ENCODE measurements at regions not wholly inside any gene's neighbourhood (a gene's known extent, or its start where the extent isn't known, plus 50 kb on each side); places are given as distances from the start of the nearest gene placed in this dataset.

DNA sequence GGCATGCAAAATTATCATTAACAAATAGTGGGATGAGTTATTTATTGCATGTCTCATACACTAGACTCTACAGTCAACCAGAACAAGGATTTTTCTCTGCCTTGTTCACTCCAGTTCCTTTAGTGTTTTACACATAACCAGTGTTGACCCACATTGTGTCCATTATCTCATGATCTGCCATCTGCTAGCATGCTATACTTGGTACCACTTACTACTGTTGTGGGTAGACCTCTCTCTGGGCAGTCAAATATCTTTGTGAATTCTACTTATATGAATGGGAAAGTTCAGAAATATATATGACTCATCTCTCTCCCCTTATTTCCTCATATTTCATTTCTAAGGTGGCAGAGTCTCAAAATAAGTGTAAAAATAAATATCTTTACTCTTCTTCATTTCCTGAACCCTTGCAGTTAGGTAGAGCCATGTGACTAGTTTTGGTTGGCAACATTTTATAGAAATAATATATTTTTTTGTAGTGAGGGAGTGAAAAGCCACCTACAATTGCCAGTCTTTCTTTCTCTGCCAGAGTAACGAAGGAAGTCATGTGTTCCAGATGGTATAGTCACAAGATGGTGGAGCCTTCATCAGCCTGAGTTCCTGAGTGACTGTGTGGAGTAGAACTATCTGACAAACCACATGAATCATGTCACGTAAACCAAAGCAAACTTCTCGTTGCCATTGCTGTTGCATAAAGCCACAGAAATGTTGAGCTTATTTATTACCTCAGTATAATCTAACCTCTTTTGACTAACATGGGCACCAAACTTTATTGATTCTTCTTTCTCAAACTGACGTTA lies 704.0 kb downstream of the RNF144A start:
- BruUV-seq (replicated peaks), result no TSS peak
- H3K9me2 ChIP-seq (ENCODE audit: insufficient read depth), result no peaks in the 10 kb centered on the region
- H3K36me3 ChIP-seq (ENCODE audit: control insufficient read depth in 1 of 2, insufficient read depth in 2 of 2, low read length in 2 of 2), result no peaks in the 10 kb centered on the region
- no peaks in the 10 kb centered on the region for H4K20me1 ChIP-seq (ENCODE audit: insufficient read depth)
- ChIA-PET RAD21 (ENCODE audit: low non-redundant PET in 1 of 2, low total read pairs in 2 of 2, uncharacterized antibody in 2 of 2, unreplicated experiment in 2 of 2) (no interaction called here), POLR2A (no interaction called here), CTCF (no interaction called here)
- H3K27ac ChIP-seq (ENCODE audit: low read depth, low read length), result no peak overlapping the region
- no peak overlapping the region for H3K9ac ChIP-seq (ENCODE audit: low read length)
- H3K4me1 ChIP-seq (ENCODE audit: control insufficient read depth in 1 of 2, insufficient read depth in 2 of 2, low read length in 2 of 2), result no peaks in the 10 kb centered on the region
- H3K79me2 ChIP-seq (ENCODE audit: insufficient read depth, low read length), result no peaks in the 10 kb centered on the region
- DNase-seq (ENCODE audit: low read depth, low spot score), result no peak
- no peak for ATAC-seq
- intact Hi-C loops (cut with micrococcal nuclease), result no loop called here
- TF ChIP-seq FOSL1 (IDR thresholded peaks at IDR 0.05; ENCODE audit: low read depth) (no peak), CBX3 (IDR thresholded peaks at IDR 0.05; ENCODE audit: low read depth) (no peak), POLR2A (IDR thresholded peaks at IDR 0.05; ENCODE audit: borderline replicate concordance, extremely low read depth, insufficient read depth, insufficient read length) (no peak), ZFX (IDR thresholded peaks at IDR 0.05) (no peak), EZH2phosphoT487 (IDR thresholded peaks at IDR 0.05; ENCODE audit: borderline replicate concordance) (no peak), YY1 (IDR thresholded peaks at IDR 0.05; ENCODE audit: extremely low read depth, insufficient replicate concordance, low read depth, low read length) (no peak), SRF (IDR thresholded peaks at IDR 0.05; ENCODE audit: low read depth) (no peak), ZNF274 (IDR thresholded peaks at IDR 0.05; ENCODE audit: low read depth, low read length) (no peak), SIN3A (IDR thresholded peaks at IDR 0.05; ENCODE audit: low read depth) (no peak), RAD21 (IDR thresholded peaks at IDR 0.05; ENCODE audit: low read depth) (no peak), CEBPB (IDR thresholded peaks at IDR 0.05; ENCODE audit: low read depth) (no peak), EGR1 (IDR thresholded peaks at IDR 0.05; ENCODE audit: low read depth) (no peak), EZH2 (IDR thresholded peaks at IDR 0.05) (no peak), SP1 (IDR thresholded peaks at IDR 0.05; ENCODE audit: low read depth) (no peak), TCF7L2 (IDR thresholded peaks at IDR 0.05; ENCODE audit: borderline replicate concordance, extremely low read depth, insufficient read depth, insufficient read length) (no peak)
- TF ChIP-seq, protein P1, sequence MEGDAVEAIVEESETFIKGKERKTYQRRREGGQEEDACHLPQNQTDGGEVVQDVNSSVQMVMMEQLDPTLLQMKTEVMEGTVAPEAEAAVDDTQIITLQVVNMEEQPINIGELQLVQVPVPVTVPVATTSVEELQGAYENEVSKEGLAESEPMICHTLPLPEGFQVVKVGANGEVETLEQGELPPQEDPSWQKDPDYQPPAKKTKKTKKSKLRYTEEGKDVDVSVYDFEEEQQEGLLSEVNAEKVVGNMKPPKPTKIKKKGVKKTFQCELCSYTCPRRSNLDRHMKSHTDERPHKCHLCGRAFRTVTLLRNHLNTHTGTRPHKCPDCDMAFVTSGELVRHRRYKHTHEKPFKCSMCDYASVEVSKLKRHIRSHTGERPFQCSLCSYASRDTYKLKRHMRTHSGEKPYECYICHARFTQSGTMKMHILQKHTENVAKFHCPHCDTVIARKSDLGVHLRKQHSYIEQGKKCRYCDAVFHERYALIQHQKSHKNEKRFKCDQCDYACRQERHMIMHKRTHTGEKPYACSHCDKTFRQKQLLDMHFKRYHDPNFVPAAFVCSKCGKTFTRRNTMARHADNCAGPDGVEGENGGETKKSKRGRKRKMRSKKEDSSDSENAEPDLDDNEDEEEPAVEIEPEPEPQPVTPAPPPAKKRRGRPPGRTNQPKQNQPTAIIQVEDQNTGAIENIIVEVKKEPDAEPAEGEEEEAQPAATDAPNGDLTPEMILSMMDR (IDR thresholded peaks at IDR 0.05 in 2 of 3, conservative IDR thresholded peaks at IDR 0.05 in 1 of 3; ENCODE audit: borderline replicate concordance in 1 of 3, insufficient read depth in 1 of 3, low read depth in 2 of 3, low read length in 2 of 3), result no peak
- TF ChIP-seq, protein P2, sequence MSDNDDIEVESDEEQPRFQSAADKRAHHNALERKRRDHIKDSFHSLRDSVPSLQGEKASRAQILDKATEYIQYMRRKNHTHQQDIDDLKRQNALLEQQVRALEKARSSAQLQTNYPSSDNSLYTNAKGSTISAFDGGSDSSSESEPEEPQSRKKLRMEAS (IDR thresholded peaks at IDR 0.05), result no peak
- TF ChIP-seq, protein P3, sequence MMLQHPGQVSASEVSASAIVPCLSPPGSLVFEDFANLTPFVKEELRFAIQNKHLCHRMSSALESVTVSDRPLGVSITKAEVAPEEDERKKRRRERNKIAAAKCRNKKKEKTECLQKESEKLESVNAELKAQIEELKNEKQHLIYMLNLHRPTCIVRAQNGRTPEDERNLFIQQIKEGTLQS (IDR thresholded peaks at IDR 0.05), result no peak
- no peaks in the 10 kb centered on the region for H3K9me3 ChIP-seq (ENCODE audit: control insufficient read depth in 1 of 2, insufficient read depth in 1 of 2, low read depth in 1 of 2, low read length in 2 of 2)
- H3K4me2 ChIP-seq (ENCODE audit: low read length), result no peak overlapping the region
- H3K4me3 ChIP-seq (replicated peaks in 1 of 2; ENCODE audit: low read depth in 1 of 2, low read length in 2 of 2), result no peak overlapping the region
- H2AFZ ChIP-seq (ENCODE audit: low read depth, low read length, poor library complexity, severe bottlenecking), result no peak overlapping the region
- no peaks in the 10 kb centered on the region for H3K27me3 ChIP-seq (ENCODE audit: insufficient read depth, low read length)
